MM.1S (cell line): ENCODE measurements at regions not wholly inside any gene's neighbourhood (a gene's known extent, or its start where the extent isn't known, plus 50 kb on each side); places are given as distances from the start of the nearest gene placed in this dataset.

ENCODE experiments used
- EZH2 ChIP-seq: fragments of 300-600 bp; sonication (generic); optimal IDR thresholded peaks from 2 replicates; pipeline ENCODE3; 2017; ENCODE audit warnings: low read depth, mild to moderate bottlenecking, antibody characterized with exemption, low read length, mixed read lengths
- EZH2phosphoT487 ChIP-seq: fragments of 300-600 bp; sonication (generic); IDR thresholded peaks from 2 replicates; pipeline ENCODE4 v1.6.1; 2018; ENCODE audit warnings: antibody characterized with exemption, low read length
- TF ChIP-seq, protein P1 (sequence below): fragments of 300-600 bp; sonication (generic); IDR thresholded peaks from 2 replicates; pipeline ENCODE4 v1.5.1; 2016; ENCODE audit warnings: antibody characterized with exemption, low read length, mixed read lengths

DNA sequence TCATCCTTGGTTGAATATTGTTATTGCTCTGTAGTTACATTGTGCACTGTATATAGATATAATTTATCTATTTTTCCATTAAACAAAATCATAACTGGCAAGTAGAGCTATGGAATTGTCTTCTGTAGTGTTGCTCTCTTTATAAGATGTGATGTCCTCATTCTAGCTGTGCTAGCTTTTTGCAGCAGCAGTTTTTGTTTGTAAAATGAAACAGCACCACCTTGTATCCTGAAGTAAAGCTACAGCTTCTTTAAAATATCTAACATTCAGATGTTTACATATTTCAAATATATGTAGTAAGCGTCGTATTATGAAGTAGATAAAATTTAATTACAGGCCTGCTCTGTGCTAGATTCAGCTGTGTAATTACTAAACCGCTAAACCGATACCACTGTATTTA, 328.8 kb upstream of the MANEA start:
- TF ChIP-seq, protein P1, sequence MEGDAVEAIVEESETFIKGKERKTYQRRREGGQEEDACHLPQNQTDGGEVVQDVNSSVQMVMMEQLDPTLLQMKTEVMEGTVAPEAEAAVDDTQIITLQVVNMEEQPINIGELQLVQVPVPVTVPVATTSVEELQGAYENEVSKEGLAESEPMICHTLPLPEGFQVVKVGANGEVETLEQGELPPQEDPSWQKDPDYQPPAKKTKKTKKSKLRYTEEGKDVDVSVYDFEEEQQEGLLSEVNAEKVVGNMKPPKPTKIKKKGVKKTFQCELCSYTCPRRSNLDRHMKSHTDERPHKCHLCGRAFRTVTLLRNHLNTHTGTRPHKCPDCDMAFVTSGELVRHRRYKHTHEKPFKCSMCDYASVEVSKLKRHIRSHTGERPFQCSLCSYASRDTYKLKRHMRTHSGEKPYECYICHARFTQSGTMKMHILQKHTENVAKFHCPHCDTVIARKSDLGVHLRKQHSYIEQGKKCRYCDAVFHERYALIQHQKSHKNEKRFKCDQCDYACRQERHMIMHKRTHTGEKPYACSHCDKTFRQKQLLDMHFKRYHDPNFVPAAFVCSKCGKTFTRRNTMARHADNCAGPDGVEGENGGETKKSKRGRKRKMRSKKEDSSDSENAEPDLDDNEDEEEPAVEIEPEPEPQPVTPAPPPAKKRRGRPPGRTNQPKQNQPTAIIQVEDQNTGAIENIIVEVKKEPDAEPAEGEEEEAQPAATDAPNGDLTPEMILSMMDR: no peak
- no peak for TF ChIP-seq EZH2phosphoT487
- no peak for TF ChIP-seq EZH2
